ENCODE measurements at regions not wholly inside any gene's neighbourhood (a gene's known extent, or its start where the extent isn't known, plus 50 kb on each side); places are given as distances from the start of the nearest gene placed in this dataset.

- DNase-seq (ENCODE audit: low read depth in 2 of 2) = no peak
Measured at GRCh38 chr4:22029803-22030202, 81.2 kb upstream of the KCNIP4 start.

- no peak for DNase-seq (ENCODE audit: low read depth in 2 of 2)
Measured at GRCh38 chr4:22021106-22021505, 72.5 kb upstream of the KCNIP4 start.

GRCh38 chr4:22020129-22020528 is 71.6 kb upstream of the KCNIP4 start:
- no peak for DNase-seq (ENCODE audit: low read depth in 2 of 2)

GRCh38 chr4:22019676-22020075 is 71.1 kb upstream of the KCNIP4 start:
- no peak for DNase-seq (ENCODE audit: low read depth in 2 of 2)

GRCh38 chr4:22014222-22014741 is 65.7 kb upstream of the KCNIP4 start:
- no peak for DNase-seq (ENCODE audit: low read depth in 2 of 2)

GRCh38 chr4:22003878-22004277 is 55.3 kb upstream of the KCNIP4 start:
- no peak for DNase-seq (ENCODE audit: low read depth in 2 of 2)
